ENCODE measurements at regions not wholly inside any gene's neighbourhood (a gene's known extent, or its start where the extent isn't known, plus 50 kb on each side); places are given as distances from the start of the nearest gene placed in this dataset.

- no peak for TF ChIP-seq CTCF (CRISPR knock-in tag; IDR thresholded peaks at IDR 0.05)
- TF ChIP-seq RAD21 (CRISPR knock-in tag; IDR thresholded peaks at IDR 0.05) = no peak
- no peak for TF ChIP-seq ZNF143 (CRISPR knock-in tag; IDR thresholded peaks at IDR 0.05)
- TF ChIP-seq POLR2A (IDR thresholded peaks at IDR 0.05; ENCODE audit: insufficient read depth in 1 of 2, low read depth in 2 of 2, low read length in 2 of 2) = no peak
- TF ChIP-seq REPIN1 (CRISPR knock-in tag; IDR thresholded peaks at IDR 0.05; ENCODE audit: borderline replicate concordance, low read depth) = no peak
- no peak for TF ChIP-seq ARNT (IDR thresholded peaks at IDR 0.05)
Measured at GRCh38 chr18:51429644-51430043, 232.2 kb upstream of the MEX3C start.

All from HepG2 (cell line).